ENCODE measurements at regions not wholly inside any gene's neighbourhood (a gene's known extent, or its start where the extent isn't known, plus 50 kb on each side); places are given as distances from the start of the nearest gene placed in this dataset.

- H3K4me1 Mint-ChIP-seq (ENCODE audit: low read depth, unreplicated experiment): no peaks in the 10 kb centered on the region
- no peak for DNase-seq
- no peak overlapping the region for H3K4me3 Mint-ChIP-seq (ENCODE audit: unreplicated experiment)
- Histone ChIP-seq H3K9me3 (no peaks in the 10 kb centered on the region), H3K4me3 (ENCODE audit: low read depth, low read length) (no peak overlapping the region), H3K27me3 (replicated peaks; ENCODE audit: control insufficient read depth, insufficient read depth, low read length) (no peaks in the 10 kb centered on the region), H3K4me1 (no peaks in the 10 kb centered on the region), H3K36me3 (ENCODE audit: control insufficient read depth, insufficient read depth, low read length) (no peaks in the 10 kb centered on the region)
- CTCF ChIA-PET: no interaction called here
- intact Hi-C loops (cut with micrococcal nuclease; ENCODE audit: unreplicated experiment): no loop called here
- POLR2A ChIA-PET: no interaction called here
- peaks cover 3% of the 10 kb centered on the region for H3K27me3 Mint-ChIP-seq (ENCODE audit: insufficient read depth, unreplicated experiment)
- TF ChIP-seq CTCF (IDR thresholded peaks at IDR 0.05; ENCODE audit: insufficient read depth in 1 of 2, low read depth in 1 of 2, low read length in 1 of 2, severe bottlenecking in 1 of 2, unreplicated experiment in 1 of 2): no peak
- no peaks in the 10 kb centered on the region for H3K9me3 Mint-ChIP-seq (ENCODE audit: unreplicated experiment)
- no peak overlapping the region for H3K27ac Mint-ChIP-seq (ENCODE audit: unreplicated experiment)
- BruUV-seq (replicated peaks): no TSS peak
- H3K36me3 Mint-ChIP-seq (ENCODE audit: insufficient read depth, unreplicated experiment): no peaks in the 10 kb centered on the region
Measured at GRCh38 chr3:103894162-103894822, 1459.5 kb downstream of the ZPLD1 start.

GRCh38 chr3:103899328-103899727, 1464.5 kb downstream of the ZPLD1 start:
- Mint-ChIP-seq H3K9me3 (ENCODE audit: unreplicated experiment) (no peaks in the 10 kb centered on the region), H3K27ac (ENCODE audit: unreplicated experiment) (no peak overlapping the region), H3K36me3 (ENCODE audit: insufficient read depth, unreplicated experiment) (no peaks in the 10 kb centered on the region), H3K4me1 (ENCODE audit: low read depth, unreplicated experiment) (no peaks in the 10 kb centered on the region), H3K4me3 (ENCODE audit: unreplicated experiment) (no peak overlapping the region), H3K27me3 (ENCODE audit: insufficient read depth, unreplicated experiment) (peaks cover 3% of the 10 kb centered on the region)
- Histone ChIP-seq H3K4me1 (no peaks in the 10 kb centered on the region), H3K9me3 (no peaks in the 10 kb centered on the region), H3K27me3 (replicated peaks; ENCODE audit: control insufficient read depth, insufficient read depth, low read length) (no peaks in the 10 kb centered on the region), H3K36me3 (ENCODE audit: control insufficient read depth, insufficient read depth, low read length) (no peaks in the 10 kb centered on the region), H3K4me3 (ENCODE audit: low read depth, low read length) (no peak overlapping the region)
- no peak for TF ChIP-seq CTCF (IDR thresholded peaks at IDR 0.05; ENCODE audit: insufficient read depth in 1 of 2, low read depth in 1 of 2, low read length in 1 of 2, severe bottlenecking in 1 of 2, unreplicated experiment in 1 of 2)
- no TSS peak for BruUV-seq (replicated peaks)
- intact Hi-C loops (cut with micrococcal nuclease; ENCODE audit: unreplicated experiment): no loop called here
- DNase-seq: no peak
- POLR2A ChIA-PET: no interaction called here
- CTCF ChIA-PET: no interaction called here

- Mint-ChIP-seq H3K36me3 (ENCODE audit: insufficient read depth, unreplicated experiment) (no peaks in the 10 kb centered on the region), H3K4me1 (ENCODE audit: low read depth, unreplicated experiment) (no peaks in the 10 kb centered on the region), H3K9me3 (ENCODE audit: unreplicated experiment) (no peaks in the 10 kb centered on the region), H3K4me3 (ENCODE audit: unreplicated experiment) (no peak overlapping the region), H3K27ac (ENCODE audit: unreplicated experiment) (no peak overlapping the region), H3K27me3 (ENCODE audit: insufficient read depth, unreplicated experiment) (no peaks in the 10 kb centered on the region)
- DNase-seq: no peak
- Histone ChIP-seq H3K27me3 (replicated peaks; ENCODE audit: control insufficient read depth, insufficient read depth, low read length) (no peaks in the 10 kb centered on the region), H3K9me3 (no peaks in the 10 kb centered on the region), H3K4me3 (ENCODE audit: low read depth, low read length) (no peak overlapping the region), H3K4me1 (no peaks in the 10 kb centered on the region), H3K36me3 (ENCODE audit: control insufficient read depth, insufficient read depth, low read length) (no peaks in the 10 kb centered on the region)
- POLR2A ChIA-PET: no interaction called here
- TF ChIP-seq CTCF (IDR thresholded peaks at IDR 0.05; ENCODE audit: insufficient read depth in 1 of 2, low read depth in 1 of 2, low read length in 1 of 2, severe bottlenecking in 1 of 2, unreplicated experiment in 1 of 2): no peak
- CTCF ChIA-PET: no interaction called here
- intact Hi-C loops (cut with micrococcal nuclease; ENCODE audit: unreplicated experiment): no loop called here
- BruUV-seq (replicated peaks): no TSS peak
Measured at GRCh38 chr3:103904991-103905390, 1461.7 kb upstream of the ALCAM start.

Data from Caco-2 (cell line).